Tibial nerve (tissue), 4 donors: ENCODE measurements at regions not wholly inside any gene's neighbourhood (a gene's known extent, or its start where the extent isn't known, plus 50 kb on each side); places are given as distances from the start of the nearest gene placed in this dataset.

Source experiments
- DNase-seq, 2 donors: peaks; one replicate each; pipeline ENCODE4 v3.0.0-alpha.2; 2019; ENCODE audit warnings: low spot score in 2 of 2
- H3K27ac ChIP-seq, 4 donors: fragments of 200-600 bp; sonication (generic) in 3 of 4; one replicate each; pipeline ENCODE4 v1.5.1; 2017 to 2019; ENCODE audit warnings: mild to moderate bottlenecking in 1 of 4
- H3K27me3 ChIP-seq, 2 donors: fragments of 200-600 bp; sonication (generic) in 1 of 2; one replicate each; pipeline versions ENCODE4 v1.5.1 to v1.6.0; 2017 to 2019
- H3K36me3 ChIP-seq, 3 donors: fragments of 200-600 bp; sonication (generic); one replicate each; pipeline ENCODE4 v1.5.1; 2018 to 2019
- H3K4me1 ChIP-seq, 4 donors: fragments of 200-600 bp; sonication (generic) in 3 of 4; one replicate each; pipeline ENCODE4 v1.5.1; 2017 to 2019
- H3K4me3 ChIP-seq, 4 donors: fragments of 200-600 bp; sonication (generic) in 3 of 4; one replicate each; pipeline ENCODE4 v1.5.1; 2017 to 2019; ENCODE audit warnings: mild to moderate bottlenecking in 1 of 4, moderate library complexity in 1 of 4
- H3K9me3 ChIP-seq, 4 donors: fragments of 200-600 bp; sonication (generic) in 3 of 4; one replicate each; pipeline ENCODE4 v1.5.1; 2017 to 2019
- EP300 ChIP-seq, 2 donors: sonication (generic); formaldehyde crosslinking; IDR thresholded peaks; one replicate each; pipeline ENCODE4 v1.6.1; 2017; ENCODE audit warnings: antibody characterized with exemption in 2 of 2, mild to moderate bottlenecking in 1 of 2
- POLR2A ChIP-seq, 2 donors: fragments of 450-650 bp; IDR thresholded peaks; one replicate each; pipeline ENCODE4 v1.6.1; 2017; ENCODE audit warnings: antibody characterized with exemption in 2 of 2, mild to moderate bottlenecking in 2 of 2, moderate library complexity in 2 of 2
- WGBS, 2 donors: methylation state at CpG; one replicate each; pipeline ENCODE4 v1.1.5; 2018; 5-methylcytosine and 5-hydroxymethylcytosine counted together
- TF ChIP-seq, protein P1 (sequence below), 5 experiments: fragments of 200-600 bp in 3 of 5; fragments of 450-650 bp in 2 of 5; sonication (generic) in 3 of 5; IDR thresholded peaks; one replicate each; pipeline ENCODE4 v1.5.1; 2016 to 2019; ENCODE audit warnings: antibody characterized with exemption in 5 of 5, mild to moderate bottlenecking in 3 of 5, moderate library complexity in 2 of 5

DNA sequence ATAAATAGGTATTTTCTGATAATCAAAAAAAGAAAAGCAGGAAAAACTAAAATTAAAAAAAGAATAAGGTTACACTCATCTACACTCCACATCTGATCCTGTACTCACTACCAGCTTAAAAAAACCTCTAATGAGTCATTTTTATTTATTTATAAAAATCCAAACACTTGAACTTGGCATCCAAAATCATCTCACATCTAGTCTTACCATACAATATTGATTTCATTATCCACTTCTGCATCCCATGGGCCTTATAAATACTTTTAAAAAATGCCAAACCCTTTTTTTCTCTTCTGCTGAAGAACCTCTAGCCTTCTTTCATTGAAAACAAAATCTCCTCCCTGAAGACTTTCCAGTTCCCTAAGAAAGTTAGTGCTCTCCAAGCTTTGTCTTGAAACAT lies 109.7 kb downstream of the TMTC3 start:
- Histone ChIP-seq H3K27ac (no peak overlapping the region), H3K36me3 (no peaks in the 10 kb centered on the region), H3K27me3 (no peaks in the 10 kb centered on the region), H3K9me3 (no peaks in the 10 kb centered on the region), H3K4me1 (peaks cover 0 to 11% (median 0%) of the 10 kb centered on the region in 4 donors), H3K4me3 (no peak overlapping the region)
- no peak for DNase-seq
- TF ChIP-seq, protein P1, sequence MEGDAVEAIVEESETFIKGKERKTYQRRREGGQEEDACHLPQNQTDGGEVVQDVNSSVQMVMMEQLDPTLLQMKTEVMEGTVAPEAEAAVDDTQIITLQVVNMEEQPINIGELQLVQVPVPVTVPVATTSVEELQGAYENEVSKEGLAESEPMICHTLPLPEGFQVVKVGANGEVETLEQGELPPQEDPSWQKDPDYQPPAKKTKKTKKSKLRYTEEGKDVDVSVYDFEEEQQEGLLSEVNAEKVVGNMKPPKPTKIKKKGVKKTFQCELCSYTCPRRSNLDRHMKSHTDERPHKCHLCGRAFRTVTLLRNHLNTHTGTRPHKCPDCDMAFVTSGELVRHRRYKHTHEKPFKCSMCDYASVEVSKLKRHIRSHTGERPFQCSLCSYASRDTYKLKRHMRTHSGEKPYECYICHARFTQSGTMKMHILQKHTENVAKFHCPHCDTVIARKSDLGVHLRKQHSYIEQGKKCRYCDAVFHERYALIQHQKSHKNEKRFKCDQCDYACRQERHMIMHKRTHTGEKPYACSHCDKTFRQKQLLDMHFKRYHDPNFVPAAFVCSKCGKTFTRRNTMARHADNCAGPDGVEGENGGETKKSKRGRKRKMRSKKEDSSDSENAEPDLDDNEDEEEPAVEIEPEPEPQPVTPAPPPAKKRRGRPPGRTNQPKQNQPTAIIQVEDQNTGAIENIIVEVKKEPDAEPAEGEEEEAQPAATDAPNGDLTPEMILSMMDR (IDR thresholded peaks at IDR 0.05): no peak
- TF ChIP-seq EP300 (IDR thresholded peaks at IDR 0.05) (no peak), POLR2A (IDR thresholded peaks at IDR 0.05) (no peak)

DNA sequence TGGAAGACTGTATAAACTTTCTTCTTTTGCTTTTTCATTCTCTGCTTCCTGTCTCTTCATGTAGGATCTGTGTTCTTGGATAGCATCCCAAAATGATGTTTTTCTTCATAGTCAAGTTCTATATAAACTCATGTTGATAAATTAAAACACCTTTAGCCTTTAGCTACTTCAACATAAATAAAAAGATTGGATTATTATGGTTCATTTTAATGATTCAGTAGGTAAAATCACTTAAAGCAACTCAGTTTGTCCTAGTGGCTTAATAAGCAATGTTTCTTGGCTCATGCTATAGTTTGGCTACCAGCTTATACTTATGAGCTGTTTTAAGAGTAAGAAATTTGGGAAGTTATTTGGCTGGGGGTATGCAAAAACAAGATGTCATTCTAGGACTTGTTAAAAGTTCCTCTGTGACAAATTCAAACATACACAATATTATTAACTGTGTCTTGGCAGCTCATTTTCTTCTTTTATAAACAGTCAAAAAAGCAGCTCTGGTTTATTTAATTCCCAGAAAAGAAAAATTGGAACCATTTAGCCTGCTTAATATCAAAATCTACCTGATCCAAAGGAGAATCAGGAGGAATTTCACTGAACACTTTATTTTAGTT lies 111.4 kb downstream of the TMTC3 start:
- Histone ChIP-seq H3K4me1 (peaks cover 0 to 4% (median 0%) of the 10 kb centered on the region in 4 donors), H3K27me3 (no peaks in the 10 kb centered on the region), H3K4me3 (no peak overlapping the region), H3K27ac (no peak overlapping the region), H3K9me3 (no peaks in the 10 kb centered on the region), H3K36me3 (no peaks in the 10 kb centered on the region)
- no peak for DNase-seq
- TF ChIP-seq EP300 (IDR thresholded peaks at IDR 0.05) (no peak), POLR2A (IDR thresholded peaks at IDR 0.05) (no peak)
- TF ChIP-seq, protein P1 (IDR thresholded peaks at IDR 0.05): no peak

DNA sequence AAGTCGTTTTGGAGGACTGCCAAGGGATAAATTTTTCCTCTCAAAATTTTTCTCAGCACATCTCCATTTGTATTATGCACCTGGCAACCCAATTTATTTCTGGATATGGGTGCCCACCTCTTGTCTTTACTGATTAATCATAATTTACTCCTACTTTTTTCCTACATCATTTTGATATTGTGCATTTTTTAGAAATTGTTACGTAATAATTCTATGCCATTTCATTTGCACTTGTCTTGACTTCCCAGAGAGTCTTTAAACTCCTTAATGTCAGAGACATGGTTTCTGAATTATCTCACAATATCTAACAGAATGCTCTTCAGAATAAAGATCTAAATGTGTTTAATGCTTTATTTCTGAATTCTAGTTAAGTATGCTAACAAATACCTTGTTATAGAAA lies 113.1 kb downstream of the TMTC3 start:
- 86 to 91% methylated on average over 2 of the region's 2 CpGs for WGBS, 2 donors

DNA sequence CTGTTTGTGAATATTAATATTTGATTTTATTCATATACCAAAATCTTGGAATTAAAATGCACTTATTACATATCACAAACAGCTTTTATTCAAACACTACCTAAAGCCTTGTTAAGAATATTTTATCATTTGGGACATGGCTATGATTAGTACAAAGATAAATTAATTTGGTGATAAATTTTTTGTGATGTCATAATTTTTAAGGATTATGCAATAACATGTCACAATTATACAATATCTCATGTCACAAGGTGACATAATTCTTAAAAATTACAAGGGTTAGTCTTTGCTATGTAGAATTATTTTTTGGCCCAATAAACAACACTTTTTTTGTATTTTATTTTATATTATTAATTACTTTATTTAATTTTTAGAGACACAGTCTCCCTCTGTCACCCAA lies 113.7 kb downstream of the TMTC3 start:
- no peak overlapping the region for H3K27ac ChIP-seq
- DNase-seq: no peak
- TF ChIP-seq EP300 (IDR thresholded peaks at IDR 0.05) (no peak), POLR2A (IDR thresholded peaks at IDR 0.05) (no peak)
- TF ChIP-seq, protein P1 (IDR thresholded peaks at IDR 0.05): no peak
- no peaks in the 10 kb centered on the region for H3K27me3 ChIP-seq
- peaks cover 0 to 4% (median 0%) of the 10 kb centered on the region in 4 donors for H3K4me1 ChIP-seq
- no peaks in the 10 kb centered on the region for H3K9me3 ChIP-seq
- H3K36me3 ChIP-seq: no peaks in the 10 kb centered on the region
- no peak overlapping the region for H3K4me3 ChIP-seq

More for the DNA sequence above, 113.1 kb downstream of the TMTC3 start:
- no peaks in the 10 kb centered on the region for H3K36me3 ChIP-seq
- no peak for DNase-seq
- no peak overlapping the region for H3K4me3 ChIP-seq
- no peaks in the 10 kb centered on the region for H3K9me3 ChIP-seq
- H3K4me1 ChIP-seq: peaks cover 0 to 4% (median 0%) of the 10 kb centered on the region in 4 donors
- no peak overlapping the region for H3K27ac ChIP-seq
- no peaks in the 10 kb centered on the region for H3K27me3 ChIP-seq
- TF ChIP-seq POLR2A (IDR thresholded peaks at IDR 0.05) (no peak), EP300 (IDR thresholded peaks at IDR 0.05) (no peak)
- TF ChIP-seq, protein P1 (IDR thresholded peaks at IDR 0.05): no peak

DNA sequence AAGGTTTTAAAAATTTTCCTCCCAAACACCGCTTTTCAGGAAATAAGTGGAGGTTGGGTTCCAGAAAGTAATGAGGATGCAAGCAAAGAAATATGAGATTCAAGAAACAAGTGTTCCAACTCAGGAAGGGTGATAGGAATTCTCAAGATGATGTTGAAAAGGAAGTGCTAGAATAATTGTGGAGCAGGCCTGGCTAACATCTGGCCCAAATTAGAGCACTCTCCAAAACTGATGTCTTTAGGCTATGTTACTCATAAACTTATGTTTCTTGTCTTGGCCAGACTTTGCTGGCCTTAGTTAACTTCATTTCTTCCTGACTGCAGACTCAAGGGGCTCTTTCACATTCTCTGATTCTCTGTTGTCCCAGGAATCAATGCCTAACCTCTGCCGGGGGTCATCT lies 116.3 kb downstream of the TMTC3 start:
- TF ChIP-seq EP300 (IDR thresholded peaks at IDR 0.05): no peak
- TF ChIP-seq POLR2A (IDR thresholded peaks at IDR 0.05): no peak
- TF ChIP-seq, protein P1 (IDR thresholded peaks at IDR 0.05): no peak
- WGBS, 2 donors: 89 to 94% methylated on average over 2 of the region's 2 CpGs
- H3K36me3 ChIP-seq: no peaks in the 10 kb centered on the region
- H3K4me1 ChIP-seq: no peaks in the 10 kb centered on the region
- DNase-seq: no peak
- H3K9me3 ChIP-seq: no peaks in the 10 kb centered on the region
- H3K27me3 ChIP-seq: no peaks in the 10 kb centered on the region
- no peak overlapping the region for H3K27ac ChIP-seq
- no peak overlapping the region for H3K4me3 ChIP-seq
